Keratinocyte (primary cell): ENCODE measurements at regions not wholly inside any gene's neighbourhood (a gene's known extent, or its start where the extent isn't known, plus 50 kb on each side); places are given as distances from the start of the nearest gene placed in this dataset.

Source experiments
- DNase-seq: peaks from one replicate; pipeline ENCODE4 v3.0.0-alpha.2; 2011; ENCODE audit warnings: low read depth, missing footprints, low spot score
- FAIRE-seq: peaks from 2 replicates; lab custom pipeline; 2011; peaks lifted over from hg19 to GRCh38; lab: Jason Lieb, UNC
- H2AFZ ChIP-seq: 2 replicates; pipeline ENCODE4 v1.6.0; 2012; ENCODE audit warnings: low read length, control low read depth, inconsistent platforms; ENCODE audit not compliant: control insufficient read depth
- H3K27ac ChIP-seq: 2 replicates; pipeline ENCODE4 v1.5.1; 2011; ENCODE audit warnings: low read length; ENCODE audit not compliant: control insufficient read depth, insufficient read depth
- H3K27me3 ChIP-seq: 3 replicates; pipeline ENCODE4 v1.6.0; 2011; ENCODE audit warnings: low read length; ENCODE audit not compliant: control insufficient read depth, insufficient read depth; ENCODE audit errors: extremely low read depth
- H3K36me3 ChIP-seq, 2 experiments: 2 replicates in 1 of 2; 3 replicates in 1 of 2; pipeline ENCODE4 v1.5.1; 2011; ENCODE audit warnings: low read length in 2 of 2, mild to moderate bottlenecking in 1 of 2; ENCODE audit not compliant: control insufficient read depth in 2 of 2, insufficient read depth in 2 of 2; ENCODE audit errors: extremely low read depth in 1 of 2
- H3K4me1 ChIP-seq: 3 replicates; pipeline ENCODE4 v1.5.1; 2011; ENCODE audit warnings: low read length; ENCODE audit not compliant: control insufficient read depth, insufficient read depth; ENCODE audit errors: extremely low read depth
- H3K4me2 ChIP-seq: 3 replicates; pipeline ENCODE4 v1.6.0; 2011; ENCODE audit warnings: low read depth, low read length; ENCODE audit not compliant: control insufficient read depth, insufficient read depth; ENCODE audit errors: extremely low read depth
- H3K4me3 ChIP-seq, 3 experiments: fragments of 200-600 bp in 1 of 3; sonication (generic) in 1 of 3; 2 replicates in 2 of 3; 3 replicates in 1 of 3; pipeline ENCODE4 v1.5.1; 2011 to 2016; ENCODE audit warnings: low read length in 3 of 3, mild to moderate bottlenecking in 3 of 3, control low read depth in 2 of 3, inconsistent platforms in 1 of 3, low read depth in 1 of 3, mixed read lengths in 1 of 3, mixed run types in 1 of 3, moderate library complexity in 1 of 3; ENCODE audit not compliant: control insufficient read depth in 2 of 3, insufficient read depth in 2 of 3; ENCODE audit errors: extremely low read depth in 1 of 3
- H3K79me2 ChIP-seq: 2 replicates; pipeline ENCODE4 v1.6.0; 2012; ENCODE audit warnings: low read length; ENCODE audit not compliant: control insufficient read depth, insufficient read depth
- H3K9ac ChIP-seq: 3 replicates; pipeline ENCODE4 v1.6.0; 2011; ENCODE audit warnings: low read length; ENCODE audit not compliant: control insufficient read depth, insufficient read depth; ENCODE audit errors: extremely low read depth
- H3K9me1 ChIP-seq: 3 replicates; pipeline ENCODE4 v1.6.0; 2011; ENCODE audit warnings: low read length; ENCODE audit not compliant: control insufficient read depth, insufficient read depth; ENCODE audit errors: extremely low read depth
- H3K9me3 ChIP-seq: 2 replicates; pipeline ENCODE4 v1.5.1; 2012; ENCODE audit warnings: low read depth, low read length; ENCODE audit not compliant: control insufficient read depth
- H4K20me1 ChIP-seq: 3 replicates; pipeline ENCODE4 v1.6.0; 2011; ENCODE audit warnings: low read length; ENCODE audit not compliant: control insufficient read depth, insufficient read depth; ENCODE audit errors: extremely low read depth
- CTCF ChIP-seq, 3 experiments: IDR thresholded peaks in 1 of 3; conservative IDR thresholded peaks in 1 of 3; optimal IDR thresholded peaks in 1 of 3; 2 replicates in 2 of 3; 3 replicates in 1 of 3; pipeline versions ENCODE3 to v1.5.1; 2011; ENCODE audit warnings: low read length in 3 of 3, mild to moderate bottlenecking in 3 of 3, moderate library complexity in 2 of 3, control low read depth in 1 of 3, inconsistent platforms in 1 of 3; ENCODE audit not compliant: insufficient read depth in 2 of 3; ENCODE audit errors: extremely low read depth in 1 of 3
- EZH2 ChIP-seq: IDR thresholded peaks from one replicate; pipeline ENCODE4 v1.6.1; 2012; ENCODE audit warnings: inconsistent platforms, mild to moderate bottlenecking, low read length, moderate library complexity
- dilution Hi-C: fragments of 300-500 bp; cut with MboI; formaldehyde crosslinking; loops from one replicate; pipeline ENCODE4 v1.7.0; 2020; ENCODE audit warnings: low sequenced_read_pairs; ENCODE audit not compliant: extremely low pct_ligation_motif_present

GRCh38 chrX:3448563-3448962 is 102.1 kb upstream of the MXRA5 start:
- dilution Hi-C loops = no loop called here
- H3K36me3 ChIP-seq = no peaks in the 10 kb centered on the region
- no peaks in the 10 kb centered on the region for H3K4me1 ChIP-seq
- no peak overlapping the region for H2AFZ ChIP-seq
- H3K9me3 ChIP-seq = no peaks in the 10 kb centered on the region
- no peaks in the 10 kb centered on the region for H4K20me1 ChIP-seq
- no peak overlapping the region for H3K9ac ChIP-seq
- H3K27me3 ChIP-seq = no peaks in the 10 kb centered on the region
- no peak for DNase-seq
- H3K4me2 ChIP-seq = no peak overlapping the region
- H3K27ac ChIP-seq = no peak overlapping the region
- no peaks in the 10 kb centered on the region for H3K79me2 ChIP-seq
- no peaks in the 10 kb centered on the region for H3K9me1 ChIP-seq
- no peak overlapping the region for H3K4me3 ChIP-seq
- FAIRE-seq = no peak
- TF ChIP-seq EZH2 (no peak), CTCF (optimal IDR thresholded peaks at IDR 0.05 in 1 of 3, IDR thresholded peaks at IDR 0.05 in 1 of 3, conservative IDR thresholded peaks at IDR 0.05 in 1 of 3; ENCODE audit: extremely low read depth in 1 of 3, insufficient read depth in 2 of 3, low read length in 3 of 3) (no peak)

GRCh38 chrX:3445806-3446490 is 99.5 kb upstream of the MXRA5 start:
- no peak overlapping the region for H2AFZ ChIP-seq
- H4K20me1 ChIP-seq = no peaks in the 10 kb centered on the region
- no peaks in the 10 kb centered on the region for H3K79me2 ChIP-seq
- dilution Hi-C loops = no loop called here
- FAIRE-seq (no peak), DNase-seq (no peak)
- H3K27me3 ChIP-seq = no peaks in the 10 kb centered on the region
- no peak overlapping the region for H3K27ac ChIP-seq
- H3K9me3 ChIP-seq = no peaks in the 10 kb centered on the region
- no peak overlapping the region for H3K9ac ChIP-seq
- no peaks in the 10 kb centered on the region for H3K9me1 ChIP-seq
- H3K36me3 ChIP-seq = no peaks in the 10 kb centered on the region
- no peaks in the 10 kb centered on the region for H3K4me1 ChIP-seq
- TF ChIP-seq CTCF (optimal IDR thresholded peaks at IDR 0.05 in 1 of 3, IDR thresholded peaks at IDR 0.05 in 1 of 3, conservative IDR thresholded peaks at IDR 0.05 in 1 of 3; ENCODE audit: extremely low read depth in 1 of 3, insufficient read depth in 2 of 3, low read length in 3 of 3) = no peak
- no peak overlapping the region for H3K4me3 ChIP-seq
- no peak overlapping the region for H3K4me2 ChIP-seq
